ENCODE measurements at regions not wholly inside any gene's neighbourhood (a gene's known extent, or its start where the extent isn't known, plus 50 kb on each side); places are given as distances from the start of the nearest gene placed in this dataset.
"Not testable (repeated sequence)": the region's sequence is repeated elsewhere in the genome, so short reads cannot be mapped to it uniquely, and the experiment has no call there.

DNA sequence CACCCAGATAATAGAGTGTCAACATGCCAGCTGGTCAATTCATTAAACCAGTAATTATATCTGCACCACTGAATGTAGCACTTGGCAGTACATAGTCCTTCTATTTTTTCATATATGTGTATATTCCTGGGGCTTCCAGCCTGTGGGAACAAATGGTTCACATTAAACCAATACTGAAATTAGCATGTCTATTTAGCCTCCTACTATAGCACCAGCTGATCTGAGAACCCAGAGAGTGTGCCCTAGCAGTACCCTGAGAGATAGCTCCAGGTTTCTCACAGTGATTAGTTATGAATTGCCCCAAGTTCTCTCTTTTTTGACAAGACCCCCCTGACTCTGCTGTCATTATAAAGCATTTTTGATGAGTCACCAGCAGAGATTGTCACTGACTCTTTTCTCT, 1097.3 kb upstream of the FLRT2 start:
- DNase-seq (ENCODE audit: low spot score) = no peak

GRCh38 chr14:84433961-84434360, 1096.0 kb upstream of the FLRT2 start:
- no peak for DNase-seq (ENCODE audit: low spot score)

GRCh38 chr14:84435820-84436324, 1094.1 kb upstream of the FLRT2 start:
- no peak for DNase-seq (ENCODE audit: low spot score)

- no peak for DNase-seq (ENCODE audit: low spot score)
Measured at GRCh38 chr14:84436528-84436927, 1093.4 kb upstream of the FLRT2 start.

DNA sequence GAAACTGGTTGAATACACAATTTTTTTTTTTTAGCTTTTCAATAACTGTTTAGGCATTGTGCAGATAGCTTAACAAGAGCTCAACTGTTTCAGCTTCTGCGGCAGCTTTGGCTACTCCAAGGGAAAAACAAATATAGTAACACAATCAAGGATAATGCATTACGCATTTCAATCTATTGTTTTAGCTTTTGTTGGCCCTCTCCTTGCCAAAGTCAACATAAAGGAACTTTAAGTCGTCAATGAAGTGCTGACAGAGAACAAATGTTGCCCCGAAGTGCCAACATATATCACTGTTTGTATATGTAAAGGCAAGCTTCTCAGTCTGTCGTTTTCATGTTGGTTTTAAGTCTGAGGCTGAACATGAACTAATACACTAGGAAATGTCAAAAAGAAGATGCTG, 1087.4 kb upstream of the FLRT2 start:
- no peak for DNase-seq (ENCODE audit: low spot score)

- no peak for DNase-seq (ENCODE audit: low spot score)
Measured at GRCh38 chr14:84445486-84445885, 1084.5 kb upstream of the FLRT2 start.

GRCh38 chr14:84446250-84446649, 1083.7 kb upstream of the FLRT2 start:
- no peak for DNase-seq (ENCODE audit: low spot score)

GRCh38 chr14:84453307-84453950, 1076.5 kb upstream of the FLRT2 start:
- no peak for DNase-seq (ENCODE audit: low spot score)

GRCh38 chr14:84454114-84454513, 1075.8 kb upstream of the FLRT2 start:
- no peak for DNase-seq (ENCODE audit: low spot score)

GRCh38 chr14:84456946-84457345, 1073.0 kb upstream of the FLRT2 start:
- no peak for DNase-seq (ENCODE audit: low spot score)

DNA sequence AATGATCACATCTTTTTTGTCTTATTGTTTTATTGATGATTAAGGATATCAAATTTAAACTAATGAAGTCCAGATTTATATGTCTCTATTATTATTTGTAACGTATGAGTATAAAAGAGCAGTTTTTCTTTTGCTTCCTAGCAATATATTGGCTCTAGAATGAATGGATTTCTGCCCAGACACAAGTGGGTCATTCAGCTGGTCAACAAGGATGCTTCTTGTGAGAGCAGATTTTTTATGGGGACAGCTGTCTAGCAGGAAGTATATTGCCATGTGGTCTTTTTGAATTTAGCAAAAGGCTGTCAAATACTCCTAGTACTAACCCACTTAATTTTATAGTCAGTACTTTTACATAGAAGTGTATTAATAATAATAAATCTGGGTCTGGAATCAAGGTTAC, 1071.1 kb upstream of the FLRT2 start:
- DNase-seq (ENCODE audit: low spot score) = no peak

- DNase-seq (ENCODE audit: low spot score) = no peak
Measured at GRCh38 chr14:84465880-84466279, 1064.1 kb upstream of the FLRT2 start.

DNA sequence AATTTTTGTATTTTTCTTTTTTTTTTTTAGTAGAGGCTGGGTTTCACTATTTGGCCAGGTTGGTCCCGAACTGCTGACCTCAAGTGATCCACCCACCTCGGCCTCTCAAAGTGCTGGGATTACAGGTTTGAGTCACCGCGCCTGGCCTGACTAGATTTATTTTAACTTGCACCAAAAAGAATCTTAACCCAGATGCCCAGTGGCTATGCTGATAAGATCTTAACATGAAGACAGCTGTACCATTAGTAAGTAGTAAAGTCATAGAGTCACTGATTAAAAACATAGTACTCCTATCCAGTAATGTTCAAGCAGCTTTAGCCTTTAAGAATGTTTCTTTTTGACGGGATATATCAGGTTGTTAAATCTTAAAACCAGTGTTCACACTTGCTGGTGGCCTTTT, 1061.8 kb upstream of the FLRT2 start:
- no peak for DNase-seq (ENCODE audit: low spot score)

GRCh38 chr14:84477996-84478395, 1051.9 kb upstream of the FLRT2 start:
- no peak for DNase-seq (ENCODE audit: low spot score)

GRCh38 chr14:84482256-84483071, 1047.5 kb upstream of the FLRT2 start:
- no peak for DNase-seq (ENCODE audit: low spot score)

DNA sequence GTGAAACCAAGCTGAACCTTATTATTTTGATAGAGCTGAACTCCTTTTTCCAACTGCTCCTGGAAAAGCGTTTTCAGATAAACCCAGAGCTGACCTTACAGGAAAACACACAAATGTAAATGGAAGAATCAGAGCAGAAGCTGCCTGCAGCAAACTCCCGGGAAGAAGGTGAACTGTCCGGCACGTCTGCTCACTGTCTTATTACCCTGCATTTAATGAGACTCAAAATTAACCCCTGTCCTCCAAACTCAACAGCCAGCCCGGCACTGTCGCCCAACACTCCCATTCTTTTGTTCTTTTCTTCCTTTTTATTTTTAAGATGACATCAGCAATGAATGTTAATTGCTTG, 1046.9 kb upstream of the FLRT2 start:
- DNase-seq (ENCODE audit: low spot score) = no peak

DNA sequence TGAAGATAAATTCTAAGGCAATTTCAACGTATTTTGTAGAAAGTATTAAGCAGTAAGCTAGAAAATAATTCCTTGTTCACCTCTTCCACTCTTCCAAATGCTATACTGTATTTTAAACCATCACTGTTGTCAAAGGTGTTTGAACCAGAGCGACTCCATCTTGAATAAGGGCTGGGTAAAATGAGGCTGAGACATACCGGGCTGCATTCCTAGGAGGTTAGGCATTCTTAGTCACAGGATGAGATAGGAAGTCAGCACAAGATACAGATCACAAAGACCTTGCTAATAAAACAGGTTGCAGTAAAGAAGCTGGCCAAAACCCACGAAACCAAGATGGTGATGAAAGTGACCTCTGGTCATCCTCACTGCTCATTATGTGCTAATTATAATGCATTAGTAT, 1045.7 kb upstream of the FLRT2 start:
- not testable (repeated sequence) for DNase-seq (ENCODE audit: low spot score)

DNA sequence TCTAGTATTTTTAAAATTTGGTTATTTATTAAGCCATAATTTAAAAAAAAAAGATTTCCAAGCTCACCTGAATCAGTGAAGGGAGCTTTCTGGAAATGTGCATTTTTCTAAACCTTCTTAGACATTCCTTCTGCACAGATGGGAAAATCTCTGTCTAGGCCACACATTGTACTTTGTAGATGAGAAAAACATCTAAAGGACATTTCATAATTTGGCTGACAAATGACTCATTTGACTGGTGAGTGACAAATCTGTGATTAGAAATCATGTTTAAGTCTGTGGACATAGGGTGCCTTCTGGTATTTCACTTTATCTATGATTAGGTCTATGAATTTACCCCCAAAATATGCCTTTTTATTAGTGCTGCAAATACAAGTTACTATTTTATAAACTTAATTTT, 1044.9 kb upstream of the FLRT2 start:
- DNase-seq (ENCODE audit: low spot score) = no peak

DNA sequence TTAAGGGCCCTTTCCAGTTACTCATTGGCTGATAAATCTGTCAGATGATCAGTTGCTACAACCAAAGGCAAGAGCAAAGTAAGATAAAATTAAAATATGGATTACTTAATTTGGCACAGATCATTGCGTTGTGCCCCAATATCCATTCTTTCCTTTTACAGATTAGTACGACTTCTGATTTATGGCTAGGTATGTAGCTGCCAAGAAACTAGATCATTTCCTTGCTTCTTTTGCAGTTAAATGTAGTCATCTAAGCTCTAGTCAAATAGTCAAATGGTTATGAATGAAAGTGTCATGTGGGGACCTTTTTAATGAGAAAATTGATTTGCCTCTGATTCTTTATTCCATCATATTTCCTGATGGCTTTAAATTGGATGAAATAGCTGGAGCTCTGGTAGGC, 1039.9 kb upstream of the FLRT2 start:
- DNase-seq (ENCODE audit: low spot score) = no peak

GRCh38 chr14:84492685-84493084, 1037.3 kb upstream of the FLRT2 start:
- no peak for DNase-seq (ENCODE audit: low spot score)

DNA sequence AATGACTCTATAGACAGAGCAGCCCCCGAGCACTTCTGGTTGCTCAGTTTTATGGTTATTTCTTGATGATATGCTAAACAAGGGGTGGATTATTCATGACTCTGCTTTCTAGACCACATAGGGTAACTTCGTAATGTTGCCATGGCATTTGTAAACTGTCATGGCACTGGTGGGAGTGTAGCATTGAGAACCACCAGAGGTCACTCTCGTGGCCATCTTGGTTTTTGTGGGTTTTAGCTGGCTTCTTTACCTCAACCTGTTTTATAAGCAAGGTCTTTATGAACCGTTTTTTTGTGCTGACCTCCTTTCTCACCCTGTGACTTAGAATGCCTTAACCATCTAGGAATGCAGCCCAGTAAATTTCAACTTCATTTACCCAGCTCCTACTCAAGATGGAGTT, 1036.2 kb upstream of the FLRT2 start:
- DNase-seq (ENCODE audit: low spot score) = no peak

GRCh38 chr14:84496677-84497076, 1033.3 kb upstream of the FLRT2 start:
- no peak for DNase-seq (ENCODE audit: low spot score)

DNA sequence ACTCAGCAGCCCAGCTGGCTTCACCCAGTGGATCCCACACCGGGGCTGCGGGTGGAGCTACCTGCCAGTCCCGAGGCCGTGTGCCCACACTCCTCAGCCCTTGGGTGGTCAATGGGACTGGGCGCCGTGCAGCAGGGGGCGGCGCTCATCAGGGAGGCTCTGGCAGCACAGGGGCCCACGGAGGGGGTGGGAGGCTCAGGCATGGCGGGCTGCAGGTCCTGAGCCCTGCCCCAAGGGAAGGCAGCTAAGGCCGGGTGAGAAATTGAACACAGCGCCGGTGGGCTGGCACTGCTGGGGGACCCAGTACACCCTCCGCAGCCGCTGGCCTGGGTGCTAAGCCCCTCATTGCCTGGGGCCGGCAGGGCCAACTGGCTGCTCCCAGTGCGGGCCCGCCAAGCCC, 1017.1 kb upstream of the FLRT2 start:
- DNase-seq (ENCODE audit: low spot score) = not testable (repeated sequence)
